Parathyroid adenoma (tissue), 2 donors: ENCODE measurements at regions not wholly inside any gene's neighbourhood (a gene's known extent, or its start where the extent isn't known, plus 50 kb on each side); places are given as distances from the start of the nearest gene placed in this dataset.
"Not testable (repeated sequence)": the region's sequence is repeated elsewhere in the genome, so short reads cannot be mapped to it uniquely, and the experiment has no call there.

Experiments used
- H2AFZ ChIP-seq: fragments of 300-600 bp; sonication (generic); one replicate; pipeline ENCODE4 v1.7.0; 2017; ENCODE audit warnings: antibody characterized with exemption, mild to moderate bottlenecking
- H3K27ac ChIP-seq: fragments of 300-600 bp; sonication (generic); one replicate; pipeline ENCODE4 v1.7.0; 2017
- H3K27me3 ChIP-seq: fragments of 300-600 bp; sonication (generic); one replicate; pipeline ENCODE4 v1.7.0; 2017; ENCODE audit warnings: low read length; ENCODE audit not compliant: control insufficient read depth, insufficient read depth
- H3K36me3 ChIP-seq: fragments of 300-600 bp; sonication (generic); one replicate; pipeline ENCODE4 v1.7.0; 2017; ENCODE audit warnings: low read length; ENCODE audit not compliant: control insufficient read depth, insufficient read depth
- H3K4me1 ChIP-seq: fragments of 300-600 bp; sonication (generic); one replicate; pipeline ENCODE4 v1.7.0; 2017; ENCODE audit warnings: control low read depth
- H3K4me2 ChIP-seq: fragments of 300-600 bp; sonication (generic); one replicate; pipeline ENCODE4 v1.7.0; 2017; ENCODE audit warnings: low read length
- H3K4me3 ChIP-seq: fragments of 300-600 bp; sonication (generic); one replicate; pipeline ENCODE4 v1.7.0; 2017; ENCODE audit warnings: low read depth, low read length
- H3K79me2 ChIP-seq: fragments of 300-600 bp; sonication (generic); one replicate; pipeline ENCODE4 v1.7.0; 2017; ENCODE audit warnings: control low read depth
- H3K9ac ChIP-seq: fragments of 300-600 bp; sonication (generic); one replicate; pipeline ENCODE4 v1.7.0; 2017; ENCODE audit warnings: mild to moderate bottlenecking
- H3K9me3 ChIP-seq: fragments of 300-600 bp; sonication (generic); one replicate; pipeline ENCODE4 v1.7.0; 2017; ENCODE audit warnings: low read length; ENCODE audit not compliant: control insufficient read depth
- TF ChIP-seq, protein P1 (sequence below): fragments of 300-600 bp; sonication (generic); IDR thresholded peaks from one replicate; pipeline ENCODE4 v1.7.0; 2017; ENCODE audit warnings: antibody characterized with exemption, mild to moderate bottlenecking
- donor health status: primary hyperparathyroidism.

DNA sequence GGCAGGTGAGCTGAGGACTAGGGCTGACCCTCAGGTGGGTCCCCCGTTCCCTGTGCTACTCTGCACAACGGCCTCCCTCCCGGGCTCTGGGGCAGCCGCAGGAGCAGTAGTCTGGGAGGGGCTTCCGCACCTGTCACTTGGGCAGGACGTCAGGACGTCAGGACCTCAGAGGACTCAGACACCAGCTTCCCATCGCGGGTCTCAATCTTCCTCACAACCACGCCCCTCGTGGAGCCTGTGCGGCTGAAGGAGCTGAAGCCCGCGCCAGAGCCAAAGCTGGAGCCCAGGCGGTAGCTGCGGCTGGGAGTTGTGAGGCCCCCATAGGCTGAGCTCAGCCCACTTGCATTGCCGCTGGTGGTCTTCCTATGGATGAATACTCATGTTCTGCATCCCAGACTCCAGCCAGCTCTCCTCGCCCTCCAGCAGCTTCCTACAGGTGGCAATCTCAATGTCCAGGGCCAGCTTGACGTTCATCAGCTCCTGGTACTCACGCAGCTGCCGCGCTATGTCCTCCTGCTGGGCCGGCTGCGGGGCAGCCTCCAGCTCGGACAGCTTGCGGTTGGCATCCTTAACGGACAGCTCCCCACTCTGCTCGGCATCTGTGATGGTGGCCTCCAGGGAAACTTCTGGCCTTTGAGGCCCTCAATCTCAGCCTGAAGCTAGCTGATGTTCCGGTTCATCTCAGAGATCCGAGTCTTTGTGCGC is 381.4 kb upstream of the RGMB start:
- Histone ChIP-seq H3K4me3 (no peak overlapping the region), H3K9me3 (no peaks in the 10 kb centered on the region), H3K36me3 (no peaks in the 10 kb centered on the region), H3K27ac (no peak overlapping the region), H3K4me2 (no peak overlapping the region), H3K4me1 (no peaks in the 10 kb centered on the region), H3K27me3 (no peaks in the 10 kb centered on the region), H3K9ac (no peak overlapping the region), H3K79me2 (no peaks in the 10 kb centered on the region), H2AFZ (no peak overlapping the region)
- TF ChIP-seq, protein P1, sequence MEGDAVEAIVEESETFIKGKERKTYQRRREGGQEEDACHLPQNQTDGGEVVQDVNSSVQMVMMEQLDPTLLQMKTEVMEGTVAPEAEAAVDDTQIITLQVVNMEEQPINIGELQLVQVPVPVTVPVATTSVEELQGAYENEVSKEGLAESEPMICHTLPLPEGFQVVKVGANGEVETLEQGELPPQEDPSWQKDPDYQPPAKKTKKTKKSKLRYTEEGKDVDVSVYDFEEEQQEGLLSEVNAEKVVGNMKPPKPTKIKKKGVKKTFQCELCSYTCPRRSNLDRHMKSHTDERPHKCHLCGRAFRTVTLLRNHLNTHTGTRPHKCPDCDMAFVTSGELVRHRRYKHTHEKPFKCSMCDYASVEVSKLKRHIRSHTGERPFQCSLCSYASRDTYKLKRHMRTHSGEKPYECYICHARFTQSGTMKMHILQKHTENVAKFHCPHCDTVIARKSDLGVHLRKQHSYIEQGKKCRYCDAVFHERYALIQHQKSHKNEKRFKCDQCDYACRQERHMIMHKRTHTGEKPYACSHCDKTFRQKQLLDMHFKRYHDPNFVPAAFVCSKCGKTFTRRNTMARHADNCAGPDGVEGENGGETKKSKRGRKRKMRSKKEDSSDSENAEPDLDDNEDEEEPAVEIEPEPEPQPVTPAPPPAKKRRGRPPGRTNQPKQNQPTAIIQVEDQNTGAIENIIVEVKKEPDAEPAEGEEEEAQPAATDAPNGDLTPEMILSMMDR = no peak

DNA sequence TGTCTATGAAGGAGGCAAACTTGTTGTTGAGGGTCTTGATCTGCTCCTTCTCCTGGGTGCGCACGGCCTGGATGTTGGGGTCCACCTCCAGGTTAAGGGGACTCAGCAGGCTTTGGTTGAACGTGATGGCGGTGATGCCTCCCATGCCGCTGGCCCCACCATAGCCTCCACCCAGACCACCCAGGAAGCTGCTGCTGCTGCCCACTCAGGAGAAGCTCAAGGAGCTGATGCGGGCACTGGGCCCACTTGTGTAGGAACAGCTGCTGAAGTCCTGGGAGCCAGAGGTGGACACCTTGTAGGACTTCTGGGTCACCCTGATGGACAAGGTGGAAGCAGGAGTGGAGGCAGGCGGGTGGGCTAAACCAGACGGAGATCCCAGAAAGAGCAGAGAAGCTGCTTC is 380.3 kb upstream of the RGMB start:
- H3K27ac ChIP-seq, H3K4me3 ChIP-seq, H2AFZ ChIP-seq, H3K27me3 ChIP-seq, H3K9me3 ChIP-seq, H3K36me3 ChIP-seq, H3K4me2 ChIP-seq, H3K79me2 ChIP-seq, H3K9ac ChIP-seq, H3K4me1 ChIP-seq: not testable (repeated sequence)

DNA sequence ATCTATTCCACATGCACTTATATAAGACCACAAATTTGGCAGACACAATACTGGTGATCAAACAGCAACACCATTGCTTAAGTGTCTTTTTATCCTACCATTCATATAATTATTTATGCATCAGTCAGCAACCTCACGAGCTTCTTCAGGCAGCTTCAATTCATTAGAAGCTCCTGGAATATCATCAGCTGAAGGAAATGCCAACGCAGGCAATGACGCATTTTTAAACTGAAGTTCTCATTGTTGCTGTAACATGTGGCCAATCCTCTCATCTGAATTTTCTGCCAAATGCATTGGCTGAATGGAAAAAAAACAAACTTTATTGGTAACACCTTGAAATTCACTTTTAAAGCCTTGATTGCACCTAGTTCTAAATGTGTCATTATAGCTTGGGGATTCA is 376.4 kb upstream of the RGMB start:
- no peak overlapping the region for H3K27ac ChIP-seq
- no peak overlapping the region for H3K4me3 ChIP-seq
- H2AFZ ChIP-seq = no peak overlapping the region
- H3K36me3 ChIP-seq = no peaks in the 10 kb centered on the region
- TF ChIP-seq, protein P1 = no peak
- H3K9me3 ChIP-seq = no peaks in the 10 kb centered on the region
- H3K79me2 ChIP-seq = no peaks in the 10 kb centered on the region
- H3K4me2 ChIP-seq = no peak overlapping the region
- H3K27me3 ChIP-seq = no peaks in the 10 kb centered on the region
- no peak overlapping the region for H3K9ac ChIP-seq
- H3K4me1 ChIP-seq = no peaks in the 10 kb centered on the region

DNA sequence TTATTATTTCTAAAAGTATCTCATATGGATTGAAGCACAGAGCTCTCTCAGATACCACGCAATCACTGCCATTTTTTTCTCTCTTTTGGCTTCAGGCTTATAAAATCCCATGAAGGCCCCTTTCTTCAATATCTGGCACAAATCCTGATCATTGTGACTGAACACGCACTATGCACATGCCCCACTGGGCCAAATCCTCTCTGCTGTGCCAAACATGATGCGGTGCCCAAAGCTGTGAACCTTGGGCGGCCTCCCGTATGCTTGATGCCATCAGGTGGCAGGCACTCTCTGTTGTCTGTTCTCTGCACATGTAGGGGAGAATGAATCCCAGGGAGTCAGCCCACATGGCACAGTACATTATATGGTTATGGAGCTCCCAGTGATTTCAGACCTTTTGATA is 375.0 kb upstream of the RGMB start:
- H2AFZ ChIP-seq = no peak overlapping the region
- TF ChIP-seq, protein P1 = no peak
- H3K4me3 ChIP-seq = no peak overlapping the region
- no peak overlapping the region for H3K4me2 ChIP-seq
- H3K9me3 ChIP-seq = no peaks in the 10 kb centered on the region
- H3K36me3 ChIP-seq = no peaks in the 10 kb centered on the region
- no peak overlapping the region for H3K9ac ChIP-seq
- no peak overlapping the region for H3K27ac ChIP-seq
- H3K4me1 ChIP-seq = no peaks in the 10 kb centered on the region
- no peaks in the 10 kb centered on the region for H3K27me3 ChIP-seq
- H3K79me2 ChIP-seq = no peaks in the 10 kb centered on the region

DNA sequence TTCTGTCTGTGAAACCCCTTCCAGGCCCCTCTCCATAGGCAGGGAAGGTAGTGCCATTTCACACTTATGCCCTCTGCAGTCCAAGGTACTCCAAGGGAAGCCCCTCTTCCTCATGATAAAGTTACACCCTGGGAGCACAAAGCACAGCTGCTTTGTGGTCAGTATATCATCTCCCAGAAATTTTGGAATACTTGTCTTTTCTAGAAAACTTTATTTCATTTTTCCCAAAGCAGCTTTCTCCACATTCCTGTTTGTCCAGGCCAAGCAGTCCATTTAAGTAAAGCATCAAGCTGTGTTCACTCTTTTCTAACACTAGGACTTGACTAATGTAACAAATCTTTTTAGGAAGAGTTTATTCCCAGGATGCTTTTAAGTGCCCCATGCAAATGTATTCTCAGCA is 371.8 kb upstream of the RGMB start:
- Histone ChIP-seq H2AFZ (no peak overlapping the region), H3K4me1 (no peaks in the 10 kb centered on the region), H3K27me3 (no peaks in the 10 kb centered on the region), H3K79me2 (no peaks in the 10 kb centered on the region), H3K9ac (no peak overlapping the region), H3K9me3 (no peaks in the 10 kb centered on the region), H3K4me2 (no peak overlapping the region), H3K27ac (no peak overlapping the region), H3K4me3 (no peak overlapping the region), H3K36me3 (no peaks in the 10 kb centered on the region)
- TF ChIP-seq, protein P1 = no peak
